ENCODE measurements at regions not wholly inside any gene's neighbourhood (a gene's known extent, or its start where the extent isn't known, plus 50 kb on each side); places are given as distances from the start of the nearest gene placed in this dataset.

DNA sequence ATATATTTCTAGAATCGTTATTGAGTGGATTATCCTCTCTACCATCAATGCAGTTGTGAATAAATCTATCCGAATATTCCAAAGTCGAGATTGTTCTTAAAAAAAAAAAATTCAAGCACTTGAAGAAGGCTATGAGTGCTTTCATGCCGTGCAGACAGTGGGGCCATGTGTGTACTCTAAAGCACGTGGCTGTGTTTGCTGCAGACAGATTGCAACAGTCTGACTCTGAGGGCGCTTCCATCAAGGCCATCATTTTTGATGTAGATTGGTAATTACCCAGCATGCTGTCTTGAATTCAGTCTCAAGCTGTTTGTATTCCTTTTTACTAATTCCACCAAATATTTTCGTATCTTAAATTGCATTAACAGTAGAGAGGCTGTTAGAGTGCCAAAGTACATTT lies 325.9 kb upstream of the LINC00305 start:
- no peaks in the 10 kb centered on the region for H3K9me3 ChIP-seq (ENCODE audit: control insufficient read depth in 1 of 2, low read length in 2 of 2)
- H3K27me3 ChIP-seq (ENCODE audit: low read depth, low read length): no peaks in the 10 kb centered on the region
- H3K4me1 ChIP-seq (ENCODE audit: control insufficient read depth in 1 of 2, insufficient read depth in 2 of 2, low read length in 2 of 2): no peaks in the 10 kb centered on the region
- H3K27ac ChIP-seq (ENCODE audit: low read length): no peak overlapping the region
- no peaks in the 10 kb centered on the region for H3K36me3 ChIP-seq (ENCODE audit: control insufficient read depth in 1 of 2, insufficient read depth in 2 of 2, low read length in 2 of 2)
- no peak overlapping the region for H3K4me3 ChIP-seq (ENCODE audit: low read depth in 1 of 2, low read length in 2 of 2)

DNA sequence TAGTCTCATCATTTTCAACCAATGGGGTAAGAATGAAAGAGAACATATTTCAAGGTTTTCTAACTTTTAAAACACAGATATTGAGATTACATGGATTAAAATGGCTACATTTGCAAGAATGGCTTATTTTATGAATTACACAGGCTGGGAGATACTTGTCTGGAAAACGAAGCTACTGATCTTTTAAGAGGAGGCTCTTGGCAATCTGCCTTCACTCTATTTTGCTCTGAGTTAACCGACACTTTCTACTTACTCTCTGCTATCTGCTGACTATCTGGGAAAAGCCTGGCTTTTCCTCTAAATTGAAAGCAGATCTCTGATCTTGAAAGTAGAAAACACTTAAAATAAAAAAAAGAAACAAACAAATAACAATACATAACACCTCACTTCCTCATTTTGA lies 325.4 kb upstream of the LINC00305 start:
- H3K4me3 ChIP-seq (ENCODE audit: low read depth in 1 of 2, low read length in 2 of 2): no peak overlapping the region
- H3K27ac ChIP-seq (ENCODE audit: low read length): no peak overlapping the region
- H3K36me3 ChIP-seq (ENCODE audit: control insufficient read depth in 1 of 2, insufficient read depth in 2 of 2, low read length in 2 of 2): no peaks in the 10 kb centered on the region
- no peaks in the 10 kb centered on the region for H3K9me3 ChIP-seq (ENCODE audit: control insufficient read depth in 1 of 2, low read length in 2 of 2)
- no peaks in the 10 kb centered on the region for H3K27me3 ChIP-seq (ENCODE audit: low read depth, low read length)
- no peaks in the 10 kb centered on the region for H3K4me1 ChIP-seq (ENCODE audit: control insufficient read depth in 1 of 2, insufficient read depth in 2 of 2, low read length in 2 of 2)

DNA sequence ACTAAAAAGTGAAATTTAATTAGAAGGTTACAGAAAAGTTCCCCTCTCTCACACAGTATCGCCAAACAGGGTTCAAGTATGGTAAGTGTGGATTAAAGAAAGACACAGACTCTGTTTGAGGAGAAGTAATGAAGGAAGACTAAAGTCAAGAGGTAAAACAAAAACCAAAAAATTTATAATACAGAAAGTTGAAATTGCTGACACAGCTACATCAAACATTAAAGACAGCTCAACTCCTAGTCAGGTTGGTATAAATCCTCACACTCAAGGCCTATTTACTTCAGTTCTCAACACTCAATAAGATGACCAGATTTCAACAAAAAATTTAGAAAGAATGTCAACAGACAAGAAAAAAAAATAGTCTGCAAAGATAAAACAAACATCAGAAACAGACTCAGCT lies 300.5 kb upstream of the LINC00305 start:
- Histone ChIP-seq H3K27ac (ENCODE audit: low read length) (no peak overlapping the region), H3K27me3 (ENCODE audit: low read depth, low read length) (no peaks in the 10 kb centered on the region), H3K4me1 (ENCODE audit: control insufficient read depth in 1 of 2, insufficient read depth in 2 of 2, low read length in 2 of 2) (no peaks in the 10 kb centered on the region), H3K36me3 (ENCODE audit: control insufficient read depth in 1 of 2, insufficient read depth in 2 of 2, low read length in 2 of 2) (no peaks in the 10 kb centered on the region), H3K9me3 (ENCODE audit: control insufficient read depth in 1 of 2, low read length in 2 of 2) (no peaks in the 10 kb centered on the region), H3K4me3 (ENCODE audit: low read depth in 1 of 2, low read length in 2 of 2) (no peak overlapping the region)

DNA sequence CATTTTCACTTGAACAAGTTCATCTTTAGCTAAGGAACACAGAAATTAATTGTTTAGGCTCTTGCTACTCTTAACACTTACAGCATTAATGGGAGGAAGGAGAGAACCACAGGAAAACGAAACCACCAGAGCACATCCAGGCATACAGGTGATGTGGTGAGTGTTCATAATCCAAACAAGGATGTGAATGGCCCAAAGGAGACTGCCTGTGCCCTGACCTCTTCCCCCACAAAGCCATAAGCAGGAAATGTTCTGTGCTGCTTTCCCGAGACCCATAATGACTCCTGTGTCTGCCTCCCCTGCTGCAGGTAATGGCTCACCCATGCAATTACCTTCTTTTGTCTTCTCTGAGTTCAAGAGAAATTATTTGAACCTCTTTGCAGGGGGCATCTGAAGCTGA lies 295.9 kb upstream of the LINC00305 start:
- H3K4me1 ChIP-seq (ENCODE audit: control insufficient read depth in 1 of 2, insufficient read depth in 2 of 2, low read length in 2 of 2): no peaks in the 10 kb centered on the region
- H3K36me3 ChIP-seq (ENCODE audit: control insufficient read depth in 1 of 2, insufficient read depth in 2 of 2, low read length in 2 of 2): no peaks in the 10 kb centered on the region
- H3K27ac ChIP-seq (ENCODE audit: low read length): no peak overlapping the region
- H3K27me3 ChIP-seq (ENCODE audit: low read depth, low read length): no peaks in the 10 kb centered on the region
- no peak overlapping the region for H3K4me3 ChIP-seq (ENCODE audit: low read depth in 1 of 2, low read length in 2 of 2)
- no peaks in the 10 kb centered on the region for H3K9me3 ChIP-seq (ENCODE audit: control insufficient read depth in 1 of 2, low read length in 2 of 2)

DNA sequence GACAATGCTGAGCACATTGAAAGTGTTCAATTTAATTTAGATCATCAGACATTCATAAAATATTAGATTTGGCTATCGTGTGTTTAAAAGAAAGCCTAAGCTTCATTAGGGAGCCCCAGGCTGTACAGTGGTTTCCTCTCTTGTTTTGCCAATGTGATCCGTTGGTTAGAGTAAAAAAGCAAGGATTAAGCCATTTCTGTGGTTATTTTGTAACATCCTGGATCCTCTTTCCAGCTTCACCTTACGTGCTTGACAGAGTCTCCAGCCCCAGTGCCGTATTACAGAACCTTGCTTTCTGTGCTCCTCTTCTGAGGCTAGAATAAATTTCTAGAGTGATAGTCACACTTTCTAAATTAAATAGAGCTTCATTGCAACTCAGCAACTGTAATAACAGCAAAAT lies 289.3 kb upstream of the LINC00305 start:
- peaks cover 0 to 12% of the 10 kb centered on the region in 2 donors for H3K9me3 ChIP-seq (ENCODE audit: control insufficient read depth in 1 of 2, low read length in 2 of 2)
- H3K36me3 ChIP-seq (ENCODE audit: control insufficient read depth in 1 of 2, insufficient read depth in 2 of 2, low read length in 2 of 2): no peaks in the 10 kb centered on the region
- H3K27me3 ChIP-seq (ENCODE audit: low read depth, low read length): no peaks in the 10 kb centered on the region
- no peaks in the 10 kb centered on the region for H3K4me1 ChIP-seq (ENCODE audit: control insufficient read depth in 1 of 2, insufficient read depth in 2 of 2, low read length in 2 of 2)
- H3K4me3 ChIP-seq (ENCODE audit: low read depth in 1 of 2, low read length in 2 of 2): no peak overlapping the region
- H3K27ac ChIP-seq (ENCODE audit: low read length): no peak overlapping the region

DNA sequence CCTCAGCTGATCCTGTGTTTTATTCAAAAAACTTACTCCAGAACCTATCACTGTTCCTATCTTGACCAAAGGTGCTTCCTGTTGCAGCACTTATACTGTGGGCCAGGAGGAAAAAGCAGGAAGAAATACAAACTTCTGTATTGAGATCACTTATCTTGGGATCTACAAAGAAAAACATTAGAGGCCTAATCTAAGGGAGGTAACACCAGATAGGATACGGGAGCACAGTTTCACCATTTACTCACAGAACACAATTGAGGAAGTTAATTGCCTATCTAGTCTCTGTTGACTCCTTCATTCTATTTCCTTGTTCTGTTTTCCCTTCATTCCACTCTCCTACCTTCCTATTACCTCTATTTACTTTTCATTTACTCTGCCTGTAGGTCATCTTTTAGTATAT lies 287.2 kb upstream of the LINC00305 start:
- Histone ChIP-seq H3K9me3 (ENCODE audit: control insufficient read depth in 1 of 2, low read length in 2 of 2) (peaks cover 0 to 14% of the 10 kb centered on the region in 2 donors), H3K4me3 (ENCODE audit: low read depth in 1 of 2, low read length in 2 of 2) (no peak overlapping the region), H3K36me3 (ENCODE audit: control insufficient read depth in 1 of 2, insufficient read depth in 2 of 2, low read length in 2 of 2) (no peaks in the 10 kb centered on the region), H3K4me1 (ENCODE audit: control insufficient read depth in 1 of 2, insufficient read depth in 2 of 2, low read length in 2 of 2) (no peaks in the 10 kb centered on the region), H3K27me3 (ENCODE audit: low read depth, low read length) (no peaks in the 10 kb centered on the region), H3K27ac (ENCODE audit: low read length) (no peak overlapping the region)

DNA sequence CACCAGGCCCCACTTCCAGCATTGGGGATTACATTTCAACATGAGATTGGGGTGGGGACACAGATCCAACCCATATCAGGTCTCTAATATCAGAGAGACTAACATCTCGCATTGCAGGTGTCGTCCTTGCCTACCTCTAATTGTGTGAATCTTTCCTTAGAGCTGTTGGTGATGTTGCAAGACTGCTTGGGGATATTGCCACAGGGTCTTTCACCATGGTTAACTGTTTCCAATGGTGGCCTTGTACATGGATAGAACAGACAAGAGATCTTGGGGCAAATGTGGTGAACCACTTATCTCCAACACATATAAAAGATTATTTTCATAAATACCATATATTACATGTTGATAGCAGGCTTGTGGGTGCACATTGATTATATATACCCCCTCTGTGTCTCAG lies 270.3 kb upstream of the LINC00305 start:
- H3K4me1 ChIP-seq (ENCODE audit: control insufficient read depth in 1 of 2, insufficient read depth in 2 of 2, low read length in 2 of 2): no peaks in the 10 kb centered on the region

DNA sequence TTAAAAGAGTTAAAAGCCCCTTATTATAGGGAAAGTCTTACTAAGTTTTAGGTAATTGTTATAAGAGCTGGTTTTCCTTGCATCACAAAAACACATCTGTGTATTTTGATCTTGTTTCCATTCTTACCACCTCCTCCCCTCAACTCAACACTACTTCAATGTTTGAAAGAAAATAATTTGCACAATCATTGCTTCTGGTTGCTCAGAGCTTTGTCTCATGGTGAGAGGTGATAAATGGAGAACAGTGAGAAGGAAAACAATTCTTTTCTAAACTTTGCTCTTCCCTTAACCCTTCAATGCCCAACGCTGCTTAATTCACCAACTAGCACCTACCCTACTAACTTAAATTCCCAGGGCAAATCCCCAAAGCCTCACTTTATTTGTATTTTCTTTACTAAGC lies 268.1 kb upstream of the LINC00305 start:
- no peak overlapping the region for H3K27ac ChIP-seq (ENCODE audit: low read length)
- no peak overlapping the region for H3K4me3 ChIP-seq (ENCODE audit: low read depth in 1 of 2, low read length in 2 of 2)
- no peaks in the 10 kb centered on the region for H3K36me3 ChIP-seq (ENCODE audit: control insufficient read depth in 1 of 2, insufficient read depth in 2 of 2, low read length in 2 of 2)
- H3K4me1 ChIP-seq (ENCODE audit: control insufficient read depth in 1 of 2, insufficient read depth in 2 of 2, low read length in 2 of 2): no peaks in the 10 kb centered on the region
- H3K9me3 ChIP-seq (ENCODE audit: control insufficient read depth in 1 of 2, low read length in 2 of 2): no peaks in the 10 kb centered on the region
- H3K27me3 ChIP-seq (ENCODE audit: low read depth, low read length): no peaks in the 10 kb centered on the region

More for the DNA sequence above, 270.3 kb upstream of the LINC00305 start:
- H3K36me3 ChIP-seq (ENCODE audit: control insufficient read depth in 1 of 2, insufficient read depth in 2 of 2, low read length in 2 of 2): no peaks in the 10 kb centered on the region
- no peaks in the 10 kb centered on the region for H3K27me3 ChIP-seq (ENCODE audit: low read depth, low read length)
- H3K4me3 ChIP-seq (ENCODE audit: low read depth in 1 of 2, low read length in 2 of 2): no peak overlapping the region
- no peak overlapping the region for H3K27ac ChIP-seq (ENCODE audit: low read length)
- no peaks in the 10 kb centered on the region for H3K9me3 ChIP-seq (ENCODE audit: control insufficient read depth in 1 of 2, low read length in 2 of 2)

DNA sequence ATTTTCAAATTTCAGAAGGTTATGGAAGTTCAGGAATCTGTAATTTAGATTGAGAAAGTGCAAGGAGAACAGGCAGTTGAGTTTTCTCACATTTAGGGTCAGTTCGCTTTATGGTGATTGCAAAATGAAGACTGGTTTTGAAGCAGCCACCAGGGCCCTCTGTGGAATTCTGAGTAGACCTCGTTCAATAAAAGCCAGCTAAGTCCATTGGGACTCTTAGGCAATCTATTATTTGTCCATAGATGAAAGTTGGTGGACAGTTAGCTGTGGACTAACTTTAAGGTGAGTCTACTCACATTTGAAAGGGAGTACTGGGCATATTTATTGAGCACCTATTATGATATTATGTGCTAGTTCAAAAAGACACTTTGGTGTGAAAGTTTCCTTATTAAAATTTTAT lies 266.3 kb upstream of the LINC00305 start:
- Histone ChIP-seq H3K9me3 (ENCODE audit: control insufficient read depth in 1 of 2, low read length in 2 of 2) (no peaks in the 10 kb centered on the region), H3K27ac (ENCODE audit: low read length) (no peak overlapping the region), H3K36me3 (ENCODE audit: control insufficient read depth in 1 of 2, insufficient read depth in 2 of 2, low read length in 2 of 2) (no peaks in the 10 kb centered on the region), H3K27me3 (ENCODE audit: low read depth, low read length) (no peaks in the 10 kb centered on the region), H3K4me1 (ENCODE audit: control insufficient read depth in 1 of 2, insufficient read depth in 2 of 2, low read length in 2 of 2) (no peaks in the 10 kb centered on the region), H3K4me3 (ENCODE audit: low read depth in 1 of 2, low read length in 2 of 2) (no peak overlapping the region)

DNA sequence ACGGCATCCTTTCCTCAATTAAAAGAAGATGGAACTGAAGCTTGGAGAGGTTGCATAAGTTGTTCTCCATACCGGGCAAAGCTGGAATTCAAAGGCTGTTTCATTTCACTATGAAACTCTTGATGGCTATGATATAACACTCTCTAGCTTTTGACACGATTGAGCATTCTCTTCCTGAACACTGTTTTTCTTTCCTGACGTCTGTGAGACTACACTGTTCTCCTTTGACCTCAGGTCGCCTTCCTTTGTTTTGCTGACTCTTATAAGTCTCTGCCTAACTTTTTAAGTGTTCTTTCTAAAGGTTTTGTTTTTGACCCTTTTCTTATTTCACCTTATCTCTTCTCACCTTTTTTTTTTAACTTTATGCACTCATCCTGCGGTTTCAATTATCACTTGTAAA lies 261.8 kb upstream of the LINC00305 start:
- Histone ChIP-seq H3K27me3 (ENCODE audit: low read depth, low read length) (no peaks in the 10 kb centered on the region), H3K4me1 (ENCODE audit: control insufficient read depth in 1 of 2, insufficient read depth in 2 of 2, low read length in 2 of 2) (no peaks in the 10 kb centered on the region), H3K9me3 (ENCODE audit: control insufficient read depth in 1 of 2, low read length in 2 of 2) (no peaks in the 10 kb centered on the region), H3K27ac (ENCODE audit: low read length) (no peak overlapping the region), H3K4me3 (ENCODE audit: low read depth in 1 of 2, low read length in 2 of 2) (no peak overlapping the region), H3K36me3 (ENCODE audit: control insufficient read depth in 1 of 2, insufficient read depth in 2 of 2, low read length in 2 of 2) (no peaks in the 10 kb centered on the region)

DNA sequence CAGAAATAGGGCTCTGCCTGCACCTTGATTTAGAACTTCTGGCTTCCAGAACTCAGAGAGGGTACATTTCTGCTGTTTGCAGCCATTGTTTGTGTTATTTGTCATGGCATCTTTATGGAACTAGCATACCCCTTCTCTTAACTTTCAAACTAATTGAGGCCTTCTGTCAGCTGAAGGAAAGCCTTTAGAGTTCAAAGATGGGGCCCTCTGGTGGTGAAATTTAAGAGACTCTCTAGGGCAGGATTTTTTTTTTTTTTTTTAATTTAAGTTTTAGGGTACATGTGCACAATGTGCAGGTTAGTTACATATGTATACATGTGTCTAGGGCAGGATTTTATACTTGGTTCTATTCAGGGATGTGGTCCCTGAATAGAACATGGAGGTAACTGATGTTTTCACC lies 260.6 kb upstream of the LINC00305 start:
- Histone ChIP-seq H3K27ac (ENCODE audit: low read length) (no peak overlapping the region), H3K4me1 (ENCODE audit: control insufficient read depth in 1 of 2, insufficient read depth in 2 of 2, low read length in 2 of 2) (no peaks in the 10 kb centered on the region), H3K27me3 (ENCODE audit: low read depth, low read length) (no peaks in the 10 kb centered on the region), H3K9me3 (ENCODE audit: control insufficient read depth in 1 of 2, low read length in 2 of 2) (no peaks in the 10 kb centered on the region), H3K36me3 (ENCODE audit: control insufficient read depth in 1 of 2, insufficient read depth in 2 of 2, low read length in 2 of 2) (no peaks in the 10 kb centered on the region), H3K4me3 (ENCODE audit: low read depth in 1 of 2, low read length in 2 of 2) (no peak overlapping the region)

DNA sequence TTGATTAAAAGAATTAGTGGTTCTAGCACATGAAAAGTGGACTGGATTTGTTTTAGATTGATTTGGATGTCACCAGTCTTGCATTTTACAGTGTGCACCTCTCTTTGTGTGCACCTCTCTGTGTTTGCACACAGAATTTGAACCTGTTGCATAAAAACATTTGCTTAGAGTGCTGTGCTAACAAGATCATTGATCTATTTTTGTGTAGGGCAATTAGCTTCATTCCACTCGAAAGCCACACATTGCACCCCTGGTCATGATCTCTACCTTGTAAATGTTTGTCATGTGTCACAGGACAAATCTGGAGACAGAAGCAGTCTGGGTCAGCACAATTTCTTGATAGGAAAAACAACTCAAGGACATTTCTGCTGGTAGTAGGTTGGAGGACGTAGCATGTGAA lies 258.7 kb upstream of the LINC00305 start:
- Histone ChIP-seq H3K4me3 (ENCODE audit: low read depth in 1 of 2, low read length in 2 of 2) (no peak overlapping the region), H3K27me3 (ENCODE audit: low read depth, low read length) (no peaks in the 10 kb centered on the region), H3K36me3 (ENCODE audit: control insufficient read depth in 1 of 2, insufficient read depth in 2 of 2, low read length in 2 of 2) (no peaks in the 10 kb centered on the region), H3K9me3 (ENCODE audit: control insufficient read depth in 1 of 2, low read length in 2 of 2) (no peaks in the 10 kb centered on the region), H3K4me1 (ENCODE audit: control insufficient read depth in 1 of 2, insufficient read depth in 2 of 2, low read length in 2 of 2) (no peaks in the 10 kb centered on the region), H3K27ac (ENCODE audit: low read length) (no peak overlapping the region)

All from muscle layer of duodenum (tissue), 2 donors.